Ishikawa (cell line): ENCODE measurements at regions not wholly inside any gene's neighbourhood (a gene's known extent, or its start where the extent isn't known, plus 50 kb on each side); places are given as distances from the start of the nearest gene placed in this dataset.

Source experiments
- CEBPB ChIP-seq: IDR thresholded peaks from 2 replicates; pipeline ENCODE4 v1.6.1; 2012
- CREB1 ChIP-seq: IDR thresholded peaks from 2 replicates; pipeline ENCODE4 v1.6.1; 2012; ENCODE audit warnings: low read depth
- EGR1 ChIP-seq: IDR thresholded peaks from 2 replicates; pipeline ENCODE4 v1.6.1; 2012
- EP300 ChIP-seq: IDR thresholded peaks from 2 replicates; pipeline ENCODE4 v1.6.1; 2012; ENCODE audit warnings: borderline replicate concordance
- FOXM1 ChIP-seq: IDR thresholded peaks from 2 replicates; pipeline ENCODE4 v1.6.1; 2012; ENCODE audit warnings: low read depth, borderline replicate concordance
- MAX ChIP-seq: IDR thresholded peaks from 2 replicates; pipeline ENCODE4 v1.6.1; 2012
- RAD21 ChIP-seq: IDR thresholded peaks from 2 replicates; pipeline ENCODE4 v1.6.1; 2012; ENCODE audit warnings: low read depth
- TAF1 ChIP-seq: IDR thresholded peaks from 2 replicates; pipeline ENCODE4 v1.6.1; 2012; ENCODE audit warnings: low read depth, mild to moderate bottlenecking
- TCF12 ChIP-seq: IDR thresholded peaks from 2 replicates; pipeline ENCODE4 v1.6.1; 2012; ENCODE audit warnings: low read depth
- YY1 ChIP-seq: IDR thresholded peaks from 2 replicates; pipeline ENCODE4 v1.6.1; 2012; ENCODE audit warnings: low read depth
- ZBTB7A ChIP-seq: IDR thresholded peaks from 2 replicates; pipeline ENCODE4 v1.6.1; 2012; ENCODE audit warnings: low read depth
- TF ChIP-seq, protein P1 (sequence below): IDR thresholded peaks from 2 replicates; pipeline ENCODE4 v1.6.1; 2012; ENCODE audit warnings: low read depth, mild to moderate bottlenecking
- TF ChIP-seq, protein P2 (sequence below): IDR thresholded peaks from 2 replicates; pipeline ENCODE4 v1.6.1; 2012

DNA sequence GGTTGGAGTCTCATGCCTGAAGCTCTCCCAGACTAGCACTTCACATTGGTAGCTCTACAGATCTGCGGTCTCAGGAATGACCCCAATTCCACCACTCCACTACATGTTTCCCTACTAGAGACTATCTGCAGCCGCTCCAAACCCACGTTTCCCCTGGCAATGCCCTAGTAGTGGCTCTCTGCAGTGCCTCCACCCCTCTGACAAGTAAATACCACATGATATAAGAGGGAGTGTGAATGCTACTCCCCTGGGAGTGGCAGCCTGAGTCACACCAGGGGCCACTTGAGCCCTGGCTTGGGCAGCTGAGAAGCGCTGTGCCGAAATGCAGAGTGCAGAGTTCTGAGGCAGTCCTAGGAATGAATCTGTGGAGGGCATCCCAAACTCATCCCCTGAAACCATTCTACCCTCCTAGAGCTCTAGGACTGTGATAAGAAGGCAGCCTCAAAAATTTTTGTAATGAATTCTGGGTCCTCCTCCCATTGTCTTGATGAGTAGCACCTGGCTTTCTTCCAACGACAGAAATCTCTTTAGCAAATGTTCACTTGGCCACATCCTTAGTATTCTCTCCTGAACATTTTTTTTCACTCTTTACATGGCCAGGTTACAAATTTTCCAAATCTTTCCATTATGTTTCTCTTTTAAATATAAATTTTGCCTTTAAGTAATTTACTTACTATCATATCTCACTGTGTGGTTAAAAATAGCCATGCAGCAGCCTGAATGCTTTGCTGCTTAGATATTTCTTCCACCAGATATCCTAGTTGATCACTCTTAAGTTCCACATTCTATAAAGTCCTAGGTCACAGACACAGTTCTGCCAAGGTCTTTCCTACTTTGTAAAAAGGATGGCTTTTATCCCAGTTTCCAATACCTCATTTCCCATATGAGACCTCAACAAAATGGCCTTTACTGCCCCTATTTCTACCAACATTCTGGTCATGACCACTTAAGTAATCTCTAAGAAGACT is 160.2 kb upstream of the CPEB2 start:
- TF ChIP-seq CEBPB (no peak), EGR1 (no peak), FOXM1 (no peak), TAF1 (no peak), MAX (no peak), EP300 (no peak), ZBTB7A (no peak), YY1 (no peak), CREB1 (no peak), RAD21 (no peak), TCF12 (no peak)
- TF ChIP-seq, protein P1, sequence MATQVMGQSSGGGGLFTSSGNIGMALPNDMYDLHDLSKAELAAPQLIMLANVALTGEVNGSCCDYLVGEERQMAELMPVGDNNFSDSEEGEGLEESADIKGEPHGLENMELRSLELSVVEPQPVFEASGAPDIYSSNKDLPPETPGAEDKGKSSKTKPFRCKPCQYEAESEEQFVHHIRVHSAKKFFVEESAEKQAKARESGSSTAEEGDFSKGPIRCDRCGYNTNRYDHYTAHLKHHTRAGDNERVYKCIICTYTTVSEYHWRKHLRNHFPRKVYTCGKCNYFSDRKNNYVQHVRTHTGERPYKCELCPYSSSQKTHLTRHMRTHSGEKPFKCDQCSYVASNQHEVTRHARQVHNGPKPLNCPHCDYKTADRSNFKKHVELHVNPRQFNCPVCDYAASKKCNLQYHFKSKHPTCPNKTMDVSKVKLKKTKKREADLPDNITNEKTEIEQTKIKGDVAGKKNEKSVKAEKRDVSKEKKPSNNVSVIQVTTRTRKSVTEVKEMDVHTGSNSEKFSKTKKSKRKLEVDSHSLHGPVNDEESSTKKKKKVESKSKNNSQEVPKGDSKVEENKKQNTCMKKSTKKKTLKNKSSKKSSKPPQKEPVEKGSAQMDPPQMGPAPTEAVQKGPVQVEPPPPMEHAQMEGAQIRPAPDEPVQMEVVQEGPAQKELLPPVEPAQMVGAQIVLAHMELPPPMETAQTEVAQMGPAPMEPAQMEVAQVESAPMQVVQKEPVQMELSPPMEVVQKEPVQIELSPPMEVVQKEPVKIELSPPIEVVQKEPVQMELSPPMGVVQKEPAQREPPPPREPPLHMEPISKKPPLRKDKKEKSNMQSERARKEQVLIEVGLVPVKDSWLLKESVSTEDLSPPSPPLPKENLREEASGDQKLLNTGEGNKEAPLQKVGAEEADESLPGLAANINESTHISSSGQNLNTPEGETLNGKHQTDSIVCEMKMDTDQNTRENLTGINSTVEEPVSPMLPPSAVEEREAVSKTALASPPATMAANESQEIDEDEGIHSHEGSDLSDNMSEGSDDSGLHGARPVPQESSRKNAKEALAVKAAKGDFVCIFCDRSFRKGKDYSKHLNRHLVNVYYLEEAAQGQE = no peak
- TF ChIP-seq, protein P2, sequence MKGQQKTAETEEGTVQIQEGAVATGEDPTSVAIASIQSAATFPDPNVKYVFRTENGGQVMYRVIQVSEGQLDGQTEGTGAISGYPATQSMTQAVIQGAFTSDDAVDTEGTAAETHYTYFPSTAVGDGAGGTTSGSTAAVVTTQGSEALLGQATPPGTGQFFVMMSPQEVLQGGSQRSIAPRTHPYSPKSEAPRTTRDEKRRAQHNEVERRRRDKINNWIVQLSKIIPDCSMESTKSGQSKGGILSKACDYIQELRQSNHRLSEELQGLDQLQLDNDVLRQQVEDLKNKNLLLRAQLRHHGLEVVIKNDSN = no peak
